ENCODE measurements at regions not wholly inside any gene's neighbourhood (a gene's known extent, or its start where the extent isn't known, plus 50 kb on each side); places are given as distances from the start of the nearest gene placed in this dataset.

DNA sequence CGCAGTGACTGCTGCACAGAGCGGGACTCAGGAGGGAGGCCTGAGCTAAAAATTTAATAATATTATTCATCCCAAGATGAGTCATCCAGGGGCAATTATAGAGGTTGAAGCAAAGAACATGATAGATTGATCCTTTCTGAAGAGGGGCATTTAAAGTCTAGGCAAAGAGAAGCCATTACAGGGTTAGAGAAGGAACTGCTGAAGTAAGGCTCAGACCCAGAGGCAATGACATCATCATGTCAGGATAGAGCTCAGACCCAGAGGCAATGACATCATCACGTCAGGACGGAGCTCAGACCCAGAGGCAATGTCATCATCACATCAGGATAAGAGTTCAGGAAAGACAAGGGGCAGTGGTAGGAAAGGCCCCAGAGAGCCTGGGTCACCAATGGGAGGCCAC is 184.0 kb downstream of the TMEM18 start:
- TF ChIP-seq CTCF (IDR thresholded peaks at IDR 0.05) (no peak), POLR2A (IDR thresholded peaks at IDR 0.05) (no peak)
- Histone ChIP-seq H3K27me3 (no peaks in the 10 kb centered on the region), H3K9me3 (no peaks in the 10 kb centered on the region), H3K4me1 (no peaks in the 10 kb centered on the region), H3K27ac (no peak overlapping the region), H3K36me3 (no peaks in the 10 kb centered on the region), H3K4me3 (replicated peaks in 1 of 3) (no peak overlapping the region)
- DNase-seq = no peak
- WGBS, 2 donors = 90 to 91% methylated on average over 4 of the region's 4 CpGs
- intact Hi-C loops (cut with DNase I) = no loop called here

DNA sequence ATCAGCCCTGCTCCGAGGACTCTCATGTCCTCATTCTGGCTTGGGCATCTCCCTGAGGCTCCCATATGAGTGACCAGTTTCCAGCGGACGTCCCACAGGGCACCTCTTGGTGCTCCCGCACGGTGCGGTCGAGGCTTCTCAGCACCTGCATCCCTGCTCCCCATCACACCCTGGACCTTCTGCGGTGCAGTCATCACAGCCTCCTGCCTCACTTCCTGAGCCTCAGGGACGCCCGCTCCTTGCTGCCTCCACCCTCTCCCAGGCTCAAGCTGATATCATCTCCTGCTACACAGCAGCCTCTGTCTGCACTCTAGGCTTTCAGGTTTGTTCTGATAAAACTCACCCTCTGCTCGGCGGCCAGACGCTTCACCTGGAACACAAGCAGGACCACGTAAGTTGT is 185.0 kb downstream of the TMEM18 start:
- TF ChIP-seq POLR2A (IDR thresholded peaks at IDR 0.05) = no peak
- no peak for TF ChIP-seq CTCF (IDR thresholded peaks at IDR 0.05)
- no peak overlapping the region for H3K4me3 ChIP-seq (replicated peaks in 1 of 3)
- WGBS, 2 donors = 79 to 83% methylated on average over 14 of the region's 14 CpGs
- H3K4me1 ChIP-seq = no peaks in the 10 kb centered on the region
- H3K36me3 ChIP-seq = no peaks in the 10 kb centered on the region
- no peak overlapping the region for H3K27ac ChIP-seq
- H3K9me3 ChIP-seq = no peaks in the 10 kb centered on the region
- H3K27me3 ChIP-seq = no peaks in the 10 kb centered on the region
- DNase-seq = no peak
- intact Hi-C loops (cut with DNase I) = no loop called here

DNA sequence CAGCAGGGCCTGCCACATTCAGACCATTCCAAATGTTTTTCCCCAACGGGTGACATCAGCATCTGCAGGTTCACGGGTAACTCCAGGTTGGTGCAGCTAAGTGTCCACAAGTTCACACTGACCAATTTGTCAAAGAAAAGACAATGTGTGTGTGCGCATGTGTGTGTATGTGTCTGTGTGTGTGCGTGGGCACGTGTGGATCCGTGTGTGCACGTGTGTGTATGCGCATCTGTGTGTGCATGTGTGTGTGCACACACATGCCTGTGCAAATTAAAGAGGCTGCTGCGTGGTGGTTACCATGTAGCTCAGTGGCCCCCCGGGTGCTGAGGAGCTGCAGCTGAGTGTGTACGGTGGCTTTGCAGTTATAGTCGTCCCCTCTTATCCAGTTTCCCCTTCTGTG is 187.4 kb downstream of the TMEM18 start:
- Histone ChIP-seq H3K27ac (no peak overlapping the region), H3K4me3 (replicated peaks in 1 of 3) (no peak overlapping the region), H3K27me3 (no peaks in the 10 kb centered on the region), H3K4me1 (no peaks in the 10 kb centered on the region), H3K36me3 (no peaks in the 10 kb centered on the region), H3K9me3 (no peaks in the 10 kb centered on the region)
- intact Hi-C loops (cut with DNase I) = no loop called here
- DNase-seq = no peak
- TF ChIP-seq POLR2A (IDR thresholded peaks at IDR 0.05) (no peak), CTCF (IDR thresholded peaks at IDR 0.05) (no peak)
- 92 to 93% methylated on average over 12 of the region's 12 CpGs for WGBS, 2 donors

- Histone ChIP-seq H3K27me3 (no peaks in the 10 kb centered on the region), H3K4me3 (replicated peaks in 1 of 3) (no peak overlapping the region), H3K9me3 (no peaks in the 10 kb centered on the region), H3K27ac (no peak overlapping the region), H3K36me3 (no peaks in the 10 kb centered on the region), H3K4me1 (no peaks in the 10 kb centered on the region)
- TF ChIP-seq POLR2A (IDR thresholded peaks at IDR 0.05) (no peak), CTCF (IDR thresholded peaks at IDR 0.05) (no peak)
- DNase-seq = peak in 1 of 2 donors; percentile 17
- intact Hi-C loops (cut with DNase I) = no loop called here
- 45 to 58% methylated on average over 14 of the region's 14 CpGs for WGBS, 2 donors
Measured at GRCh38 chr2:489084-489483, 188.1 kb downstream of the TMEM18 start.

- TF ChIP-seq POLR2A (IDR thresholded peaks at IDR 0.05) (no peak), CTCF (IDR thresholded peaks at IDR 0.05) (no peak)
- no peak for DNase-seq
- Histone ChIP-seq H3K27ac (no peak overlapping the region), H3K36me3 (no peaks in the 10 kb centered on the region), H3K4me1 (no peaks in the 10 kb centered on the region), H3K4me3 (replicated peaks in 1 of 3) (no peak overlapping the region), H3K27me3 (no peaks in the 10 kb centered on the region), H3K9me3 (no peaks in the 10 kb centered on the region)
- intact Hi-C loops (cut with DNase I) = no loop called here
- WGBS, 2 donors = 85 to 88% methylated on average over 20 to 23 of the region's 40 CpGs
Measured at GRCh38 chr2:487186-488079, 189.8 kb downstream of the TMEM18 start.

All from thyroid gland (tissue), 4 donors.